Transverse colon (tissue), 4 donors: ENCODE measurements at regions not wholly inside any gene's neighbourhood (a gene's known extent, or its start where the extent isn't known, plus 50 kb on each side); places are given as distances from the start of the nearest gene placed in this dataset.

Experiments
- POLR2AphosphoS5 ChIP-seq, 3 donors: sonication (generic); formaldehyde crosslinking; IDR thresholded peaks; one replicate each; pipeline ENCODE4 v1.6.1; 2016; ENCODE audit warnings: antibody characterized with exemption in 3 of 3
- TF ChIP-seq, protein P1 (sequence below), 5 experiments: fragments of 200-600 bp in 3 of 5; fragments of 450-650 bp in 2 of 5; sonication (generic) in 3 of 5; IDR thresholded peaks; 1 replicate in 2 of 5; 2 replicates in 3 of 5; pipeline ENCODE4 v1.5.1; 2016 to 2017; ENCODE audit warnings: antibody characterized with exemption in 5 of 5, inconsistent platforms in 3 of 5, mild to moderate bottlenecking in 2 of 5, moderate library complexity in 1 of 5

GRCh38 chr10:131440405-131441360 lies 129.2 kb upstream of the TCERG1L start:
- TF ChIP-seq, protein P1, sequence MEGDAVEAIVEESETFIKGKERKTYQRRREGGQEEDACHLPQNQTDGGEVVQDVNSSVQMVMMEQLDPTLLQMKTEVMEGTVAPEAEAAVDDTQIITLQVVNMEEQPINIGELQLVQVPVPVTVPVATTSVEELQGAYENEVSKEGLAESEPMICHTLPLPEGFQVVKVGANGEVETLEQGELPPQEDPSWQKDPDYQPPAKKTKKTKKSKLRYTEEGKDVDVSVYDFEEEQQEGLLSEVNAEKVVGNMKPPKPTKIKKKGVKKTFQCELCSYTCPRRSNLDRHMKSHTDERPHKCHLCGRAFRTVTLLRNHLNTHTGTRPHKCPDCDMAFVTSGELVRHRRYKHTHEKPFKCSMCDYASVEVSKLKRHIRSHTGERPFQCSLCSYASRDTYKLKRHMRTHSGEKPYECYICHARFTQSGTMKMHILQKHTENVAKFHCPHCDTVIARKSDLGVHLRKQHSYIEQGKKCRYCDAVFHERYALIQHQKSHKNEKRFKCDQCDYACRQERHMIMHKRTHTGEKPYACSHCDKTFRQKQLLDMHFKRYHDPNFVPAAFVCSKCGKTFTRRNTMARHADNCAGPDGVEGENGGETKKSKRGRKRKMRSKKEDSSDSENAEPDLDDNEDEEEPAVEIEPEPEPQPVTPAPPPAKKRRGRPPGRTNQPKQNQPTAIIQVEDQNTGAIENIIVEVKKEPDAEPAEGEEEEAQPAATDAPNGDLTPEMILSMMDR (IDR thresholded peaks at IDR 0.05), result no peak
- TF ChIP-seq POLR2AphosphoS5 (IDR thresholded peaks at IDR 0.05), result no peak
